Lower leg skin (tissue), 4 donors: ENCODE measurements at regions not wholly inside any gene's neighbourhood (a gene's known extent, or its start where the extent isn't known, plus 50 kb on each side); places are given as distances from the start of the nearest gene placed in this dataset.

Experiments
- DNase-seq, 2 donors: peaks; one replicate each; pipeline ENCODE4 v3.0.0-alpha.2; 2019; ENCODE audit warnings: low spot score in 2 of 2
- H3K4me3 ChIP-seq: fragments of 200-600 bp; sonication (generic); 2 replicates; pipeline ENCODE4 v1.5.1; 2017; ENCODE audit warnings: mild to moderate bottlenecking, low read depth; ENCODE audit not compliant: poor library complexity, severe bottlenecking
- CTCF ChIP-seq, 3 donors: fragments of 450-650 bp; IDR thresholded peaks; one replicate each; pipeline ENCODE4 v1.5.1; 2016; ENCODE audit warnings: antibody characterized with exemption in 3 of 3, mild to moderate bottlenecking in 3 of 3, moderate library complexity in 2 of 3
- POLR2A ChIP-seq, 2 donors: fragments of 450-650 bp; IDR thresholded peaks; one replicate each; pipeline ENCODE4 v1.6.1; 2016 to 2017; ENCODE audit warnings: antibody characterized with exemption in 2 of 2, mild to moderate bottlenecking in 1 of 2, moderate library complexity in 1 of 2
- WGBS, 2 donors: methylation state at CpG; one replicate each; pipeline ENCODE4 v1.1.5; 2018; 5-methylcytosine and 5-hydroxymethylcytosine counted together
- intact Hi-C: fragments of 100-400 bp; cut with DNase I; formaldehyde crosslinking; loops from one replicate; pipeline ENCODE4 v1.15.0; 2023; ENCODE audit warnings: low total_unique reads

- TF ChIP-seq CTCF (IDR thresholded peaks at IDR 0.05) (no peak), POLR2A (IDR thresholded peaks at IDR 0.05) (no peak)
- DNase-seq, result no peak
- intact Hi-C loops, result no loop called here
- H3K4me3 ChIP-seq, result no peak overlapping the region
These were observed 352.5 kb downstream of the C12orf50 start for GRCh38 chr12:87676731-87677130.

- no peak for DNase-seq
- intact Hi-C loops, result no loop called here
- no peak for TF ChIP-seq POLR2A (IDR thresholded peaks at IDR 0.05)
- no peak for TF ChIP-seq CTCF (IDR thresholded peaks at IDR 0.05)
- WGBS, 2 donors, result 93 to 95% methylated on average over 4 of the region's 4 CpGs
- H3K4me3 ChIP-seq, result no peak overlapping the region
These were observed 357.4 kb downstream of the C12orf50 start for GRCh38 chr12:87671757-87672156.

- no peak overlapping the region for H3K4me3 ChIP-seq
- intact Hi-C loops, result no loop called here
- TF ChIP-seq POLR2A (IDR thresholded peaks at IDR 0.05) (no peak), CTCF (IDR thresholded peaks at IDR 0.05) (no peak)
- DNase-seq, result no peak
- WGBS, 2 donors, result 92% methylated on average over 7 of the region's 7 CpGs
These were observed 358.8 kb downstream of the C12orf50 start for GRCh38 chr12:87670448-87670847.

GRCh38 chr12:87667378-87667777, 361.8 kb downstream of the C12orf50 start:
- TF ChIP-seq POLR2A (IDR thresholded peaks at IDR 0.05) (no peak), CTCF (IDR thresholded peaks at IDR 0.05) (no peak)
- no peak for DNase-seq
- intact Hi-C loops, result no loop called here
- 30 to 42% methylated on average over 2 of the region's 2 CpGs for WGBS, 2 donors
- no peak overlapping the region for H3K4me3 ChIP-seq

GRCh38 chr12:87661786-87662377, 367.3 kb downstream of the C12orf50 start:
- DNase-seq, result no peak
- H3K4me3 ChIP-seq, result no peak overlapping the region
- TF ChIP-seq CTCF (IDR thresholded peaks at IDR 0.05) (no peak), POLR2A (IDR thresholded peaks at IDR 0.05) (no peak)
- intact Hi-C loops, result no loop called here
- WGBS, 2 donors, result 51 to 55% methylated on average over 5 of the region's 5 CpGs
